Common myeloid progenitor, CD34-positive (primary cell): ENCODE measurements at regions not wholly inside any gene's neighbourhood (a gene's known extent, or its start where the extent isn't known, plus 50 kb on each side); places are given as distances from the start of the nearest gene placed in this dataset.

Experiments
- CTCF ChIA-PET: fragments of 350-600 bp; sonication (Branson Sonifier 250); formaldehyde crosslinking; loops from one replicate; lab custom pipeline; 2021; ENCODE audit warnings: antibody characterized with exemption; lab: Charles Lee
- POLR2A ChIA-PET: fragments of 350-600 bp; sonication (Branson Sonifier 250); formaldehyde crosslinking; loops from one replicate; lab custom pipeline; 2021; ENCODE audit warnings: antibody characterized with exemption; lab: Charles Lee
- DNase-seq, 3 donors: peaks; one replicate each; pipeline versions ENCODE4 v3.0.0 to v3.0.0-alpha.2; 2013
- H3K27ac ChIP-seq, 2 experiments: 1 replicate in 1 of 2; 2 replicates in 1 of 2; pipeline ENCODE4 v1.7.0; 2013; ENCODE audit warnings: inconsistent platforms in 2 of 2, low read length in 2 of 2, mild to moderate bottlenecking in 2 of 2, low read depth in 1 of 2, moderate library complexity in 1 of 2; ENCODE audit not compliant: severe bottlenecking in 2 of 2, insufficient read depth in 1 of 2, poor library complexity in 1 of 2
- H3K27me3 ChIP-seq, 5 experiments: replicated peaks in 2 of 5; 1 replicate in 3 of 5; 2 replicates in 2 of 5; pipeline versions ENCODE4 v1.6.1 to v1.7.0; 2013; ENCODE audit warnings: low read length in 4 of 5, mild to moderate bottlenecking in 2 of 5, moderate library complexity in 2 of 5, inconsistent platforms in 1 of 5; ENCODE audit not compliant: insufficient read depth in 5 of 5, control insufficient read depth in 4 of 5
- H3K36me3 ChIP-seq, 4 experiments: 1 replicate in 2 of 4; 2 replicates in 2 of 4; pipeline versions ENCODE4 v1.6.1 to v1.7.0; 2013; ENCODE audit warnings: low read length in 3 of 4, control low read depth in 1 of 4, mild to moderate bottlenecking in 1 of 4; ENCODE audit not compliant: control insufficient read depth in 4 of 4, insufficient read depth in 4 of 4
- H3K4me1 ChIP-seq, 4 experiments: 1 replicate in 3 of 4; 2 replicates in 1 of 4; pipeline versions ENCODE4 v1.6.1 to v1.7.1; 2013; ENCODE audit warnings: low read length in 3 of 4, mild to moderate bottlenecking in 3 of 4, control low read depth in 1 of 4, inconsistent platforms in 1 of 4, moderate library complexity in 1 of 4; ENCODE audit not compliant: control insufficient read depth in 4 of 4, insufficient read depth in 4 of 4; ENCODE audit errors: control extremely low read depth in 1 of 4
- H3K4me3 ChIP-seq, 7 experiments: 1 replicate in 4 of 7; 2 replicates in 3 of 7; pipeline versions ENCODE4 v1.5.1 to v1.7.0; 2013; ENCODE audit warnings: mild to moderate bottlenecking in 7 of 7, low read length in 6 of 7, moderate library complexity in 6 of 7, inconsistent platforms in 2 of 7, low read depth in 2 of 7, control low read depth in 1 of 7; ENCODE audit not compliant: insufficient read depth in 4 of 7, control insufficient read depth in 1 of 7; ENCODE audit errors: extremely low read depth in 1 of 7
- H3K9me3 ChIP-seq, 5 experiments: 1 replicate in 4 of 5; 2 replicates in 1 of 5; pipeline versions ENCODE4 v1.6.1 to v1.7.1; 2013; ENCODE audit warnings: low read length in 4 of 5, mild to moderate bottlenecking in 2 of 5, inconsistent platforms in 1 of 5, low read depth in 1 of 5, moderate library complexity in 1 of 5; ENCODE audit not compliant: control insufficient read depth in 4 of 5, insufficient read depth in 2 of 5; ENCODE audit errors: control extremely low read depth in 1 of 5
- WGBS: methylation state at CpG from one replicate; pipeline ENCODE4 v1.1.5; 2013; ENCODE audit not compliant: insufficient coverage; 5-methylcytosine and 5-hydroxymethylcytosine counted together

DNA sequence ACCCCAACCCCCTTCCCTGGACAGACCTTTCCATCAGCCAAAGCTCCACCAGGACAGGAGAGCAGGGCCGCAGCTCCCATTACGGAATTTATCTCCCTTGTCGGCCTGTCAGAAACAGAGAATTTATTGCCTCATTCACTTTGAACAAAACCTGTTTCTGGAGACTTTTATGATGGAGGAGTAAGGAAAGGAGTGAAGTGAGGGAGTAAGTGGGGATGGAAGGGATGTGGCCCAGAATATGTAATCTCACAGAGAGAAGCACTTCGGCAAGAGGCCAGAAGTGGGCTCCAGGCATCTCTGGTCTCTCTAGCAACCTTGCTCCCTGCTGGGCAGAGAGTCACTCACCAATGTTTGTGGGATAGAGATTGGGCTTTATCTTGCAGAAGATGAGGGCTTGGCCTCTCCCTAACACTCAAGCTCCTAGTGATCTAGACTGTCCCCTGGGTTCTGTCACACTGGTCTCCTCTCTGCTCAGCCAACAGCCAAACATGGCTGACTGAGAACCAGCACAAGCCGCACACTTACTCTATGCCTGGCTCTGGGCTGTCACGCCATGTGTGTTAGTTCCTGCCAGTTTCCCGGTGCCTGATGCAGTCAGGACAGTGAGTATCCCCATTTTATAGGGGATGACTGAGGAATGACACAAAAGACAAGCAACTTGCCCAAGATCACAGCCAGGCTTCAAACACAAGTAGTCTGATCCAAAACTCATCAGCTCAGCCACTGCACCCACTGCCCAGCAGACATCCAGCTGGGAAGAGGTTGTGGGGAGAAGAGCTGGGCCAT, 149.4 kb upstream of the ZMIZ1 start:
- no peaks in the 10 kb centered on the region for H3K36me3 ChIP-seq
- no peak overlapping the region for H3K4me3 ChIP-seq
- peaks cover 0 to 3% (median 0%) of the 10 kb centered on the region in 4 experiments for H3K4me1 ChIP-seq
- no peak overlapping the region for H3K27ac ChIP-seq
- POLR2A ChIA-PET = no interaction called here
- WGBS = 100% methylated on average over 6 of the region's 7 CpGs
- H3K27me3 ChIP-seq = peaks cover 0 to 5% (median 0%) of the 10 kb centered on the region in 5 experiments
- H3K9me3 ChIP-seq = no peaks in the 10 kb centered on the region
- no peak for DNase-seq
- CTCF ChIA-PET = no interaction called here

DNA sequence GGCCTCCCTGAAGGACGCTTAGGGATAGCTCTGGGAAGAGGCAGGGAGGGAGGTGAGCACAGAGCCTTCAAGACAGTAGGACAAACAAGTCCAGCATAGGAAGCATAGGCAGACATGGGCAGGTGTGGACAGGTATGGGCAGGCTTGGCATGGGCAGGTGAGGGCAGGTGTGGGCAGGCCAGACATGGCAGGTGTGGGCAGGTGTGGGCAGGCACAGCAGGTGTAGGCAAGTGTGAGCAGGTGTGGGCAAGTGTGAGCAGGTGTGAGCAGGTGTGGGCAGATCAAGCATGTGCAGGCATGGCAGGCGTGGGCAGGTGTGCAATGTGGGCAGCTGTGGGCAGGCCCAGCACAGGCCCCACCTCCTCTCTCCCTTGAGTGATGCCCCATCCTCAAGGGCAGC, 148.8 kb upstream of the ZMIZ1 start:
- no peak for DNase-seq
- Histone ChIP-seq H3K36me3 (no peaks in the 10 kb centered on the region), H3K4me1 (peaks cover 0 to 3% (median 0%) of the 10 kb centered on the region in 4 experiments), H3K4me3 (no peak overlapping the region), H3K27me3 (peaks cover 0 to 5% (median 0%) of the 10 kb centered on the region in 5 experiments), H3K9me3 (no peaks in the 10 kb centered on the region), H3K27ac (no peak overlapping the region)
- CTCF ChIA-PET = no interaction called here
- POLR2A ChIA-PET = no interaction called here
- 100% methylated on average over 2 of the region's 2 CpGs for WGBS

DNA sequence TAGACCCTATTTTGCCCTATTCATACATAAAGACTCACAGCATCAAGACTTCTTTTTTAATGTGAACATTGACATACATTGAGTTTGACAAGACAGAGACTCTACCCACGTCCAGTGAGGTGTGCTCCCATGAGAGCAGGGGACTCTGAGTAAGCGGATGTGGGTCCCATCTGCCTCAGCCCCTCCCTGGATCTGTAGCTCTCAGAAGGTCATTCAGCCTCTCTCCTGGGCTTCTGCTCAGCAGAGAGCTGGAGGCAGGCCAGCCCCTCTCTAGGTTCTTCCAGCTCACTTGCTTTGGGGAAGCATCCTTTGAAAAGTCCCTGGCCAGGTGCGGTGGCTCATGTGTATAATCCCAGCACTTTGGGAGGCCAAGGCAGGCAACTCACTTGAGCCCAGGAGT, 146.9 kb upstream of the ZMIZ1 start:
- Histone ChIP-seq H3K27me3 (peaks cover 0 to 2% (median 0%) of the 10 kb centered on the region in 5 experiments), H3K9me3 (no peaks in the 10 kb centered on the region), H3K27ac (no peak overlapping the region), H3K4me1 (peaks cover 0 to 3% (median under 1%) of the 10 kb centered on the region in 4 experiments), H3K36me3 (no peaks in the 10 kb centered on the region), H3K4me3 (no peak overlapping the region)
- POLR2A ChIA-PET = no interaction called here
- CTCF ChIA-PET = interaction anchor here (1.0 to 1.1 kb wide), 2 partner anchors 14 to 70 kb away, joined by 3 read pairs; no protein-coding TSS in a partner anchor
- 97% methylated on average over 3 of the region's 3 CpGs for WGBS
- DNase-seq = no peak

DNA sequence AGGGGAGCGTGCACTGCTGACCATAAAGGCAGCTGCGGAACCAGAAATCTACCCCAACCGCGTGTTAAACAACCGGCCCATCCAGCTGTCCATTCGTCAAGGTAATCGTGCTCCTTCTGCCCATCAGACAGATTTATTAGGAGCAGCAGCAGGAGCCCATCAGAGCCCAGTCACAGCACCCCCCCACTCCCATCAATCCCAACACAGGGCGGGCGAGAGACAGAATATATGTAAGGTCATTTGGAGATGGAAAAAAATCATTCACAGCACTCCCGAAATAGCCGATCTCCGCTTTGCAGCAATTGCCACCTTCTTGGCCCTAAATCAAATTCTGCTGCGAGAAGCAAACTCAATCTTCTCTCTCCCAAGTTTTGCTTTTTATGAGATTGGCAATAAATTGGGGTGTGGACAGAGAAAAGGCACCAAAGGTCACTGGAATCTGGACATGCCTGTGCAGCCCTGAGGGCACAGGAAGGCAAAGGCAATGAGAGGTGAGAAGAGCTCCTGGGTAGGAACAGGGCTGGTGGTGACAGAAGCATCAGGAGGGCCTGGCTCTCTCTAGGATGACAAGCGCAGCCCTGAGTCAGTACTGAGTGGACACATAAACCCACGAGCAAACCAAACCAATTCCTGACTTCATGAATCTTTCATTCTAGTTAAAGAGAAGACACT, 145.0 kb upstream of the ZMIZ1 start:
- Histone ChIP-seq H3K4me3 (no peak overlapping the region), H3K9me3 (no peaks in the 10 kb centered on the region), H3K27ac (no peak overlapping the region), H3K27me3 (peaks cover 0 to 4% (median 0%) of the 10 kb centered on the region in 5 experiments), H3K36me3 (no peaks in the 10 kb centered on the region), H3K4me1 (peaks cover 0 to 3% (median under 1%) of the 10 kb centered on the region in 4 experiments)
- DNase-seq = no peak
- WGBS = 93% methylated on average over 8 of the region's 15 CpGs
- POLR2A ChIA-PET = no interaction called here
- CTCF ChIA-PET = no interaction called here

DNA sequence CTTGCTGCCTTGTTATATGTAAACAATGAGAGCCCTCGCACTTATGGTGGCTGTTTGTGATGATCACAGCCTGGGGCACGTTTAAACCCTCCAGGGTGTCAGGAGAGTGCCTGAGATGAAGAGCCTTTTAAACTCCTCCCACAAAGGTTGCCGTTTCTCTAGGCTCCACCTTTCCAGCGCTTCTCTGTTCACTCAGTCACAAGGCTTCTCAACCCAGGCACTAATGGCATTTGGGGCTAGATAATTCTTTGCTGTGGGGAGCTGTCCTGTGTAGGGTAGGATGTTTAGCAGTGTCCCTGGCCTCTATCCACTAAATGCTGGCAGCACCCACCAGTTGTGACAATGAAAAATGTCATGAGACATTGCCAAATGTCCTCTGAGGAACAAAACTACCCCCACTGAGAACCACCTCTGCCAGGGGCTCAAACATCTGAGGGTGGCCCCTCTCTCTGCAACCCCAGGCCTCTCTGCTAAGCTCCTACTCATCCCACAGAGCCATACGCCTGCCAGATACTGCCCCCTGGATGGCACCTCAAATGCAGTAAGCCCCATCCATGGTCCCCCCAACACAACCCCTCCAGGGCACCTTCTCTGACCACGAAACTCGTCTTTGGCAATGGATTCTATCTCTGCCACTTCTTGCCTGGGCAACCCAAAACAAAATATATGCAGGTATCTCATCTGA, 144.3 kb upstream of the ZMIZ1 start:
- DNase-seq = no peak
- ChIA-PET CTCF (no interaction called here), POLR2A (no interaction called here)
- 100% methylated on average over 5 of the region's 7 CpGs for WGBS
- Histone ChIP-seq H3K9me3 (no peaks in the 10 kb centered on the region), H3K36me3 (no peaks in the 10 kb centered on the region), H3K4me1 (peaks cover 0 to 3% (median under 1%) of the 10 kb centered on the region in 4 experiments), H3K27me3 (peaks cover 0 to 4% (median 0%) of the 10 kb centered on the region in 5 experiments), H3K4me3 (no peak overlapping the region), H3K27ac (no peak overlapping the region)

GRCh38 chr10:78925275-78925674, 143.5 kb upstream of the ZMIZ1 start:
- Histone ChIP-seq H3K27ac (no peak overlapping the region), H3K4me3 (no peak overlapping the region), H3K4me1 (peaks cover 0 to 3% (median under 1%) of the 10 kb centered on the region in 4 experiments), H3K27me3 (peaks cover 0 to 4% (median 0%) of the 10 kb centered on the region in 5 experiments), H3K9me3 (no peaks in the 10 kb centered on the region), H3K36me3 (no peaks in the 10 kb centered on the region)
- ChIA-PET POLR2A (no interaction called here), CTCF (no interaction called here)
- 96% methylated on average over 4 of the region's 6 CpGs for WGBS
- DNase-seq = no peak
